ENCODE measurements at regions not wholly inside any gene's neighbourhood (a gene's known extent, or its start where the extent isn't known, plus 50 kb on each side); places are given as distances from the start of the nearest gene placed in this dataset.

DNA sequence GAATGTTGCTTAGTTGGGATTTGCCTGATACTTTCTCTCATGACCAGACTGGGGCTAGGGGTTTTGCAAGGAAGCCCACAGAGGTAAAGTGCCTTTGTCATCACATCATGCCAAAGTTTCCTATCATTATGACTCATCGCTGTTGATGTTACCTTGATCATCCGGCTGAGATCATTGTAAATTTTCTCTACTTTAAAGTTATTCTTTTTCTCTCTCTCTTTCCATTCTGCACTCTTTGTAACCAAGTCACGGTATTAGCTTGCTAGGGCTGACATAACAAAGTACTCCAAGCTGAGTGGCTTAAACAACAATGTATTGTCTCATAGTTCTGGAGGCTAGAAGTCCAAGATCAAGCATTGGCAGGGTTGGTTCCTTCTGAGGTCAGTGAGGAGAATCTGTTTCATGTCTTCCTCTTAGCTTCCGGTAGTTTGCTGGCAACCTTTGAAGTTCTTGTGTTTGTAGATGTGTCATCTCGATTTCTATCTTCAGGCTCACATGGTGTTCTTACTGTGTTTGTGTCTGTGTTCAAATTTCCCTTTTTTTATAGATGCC is 113.0 kb downstream of the DTHD1 start:
- no peak for DNase-seq (ENCODE audit: extremely low read depth in 1 of 2, low read depth in 1 of 2)

DNA sequence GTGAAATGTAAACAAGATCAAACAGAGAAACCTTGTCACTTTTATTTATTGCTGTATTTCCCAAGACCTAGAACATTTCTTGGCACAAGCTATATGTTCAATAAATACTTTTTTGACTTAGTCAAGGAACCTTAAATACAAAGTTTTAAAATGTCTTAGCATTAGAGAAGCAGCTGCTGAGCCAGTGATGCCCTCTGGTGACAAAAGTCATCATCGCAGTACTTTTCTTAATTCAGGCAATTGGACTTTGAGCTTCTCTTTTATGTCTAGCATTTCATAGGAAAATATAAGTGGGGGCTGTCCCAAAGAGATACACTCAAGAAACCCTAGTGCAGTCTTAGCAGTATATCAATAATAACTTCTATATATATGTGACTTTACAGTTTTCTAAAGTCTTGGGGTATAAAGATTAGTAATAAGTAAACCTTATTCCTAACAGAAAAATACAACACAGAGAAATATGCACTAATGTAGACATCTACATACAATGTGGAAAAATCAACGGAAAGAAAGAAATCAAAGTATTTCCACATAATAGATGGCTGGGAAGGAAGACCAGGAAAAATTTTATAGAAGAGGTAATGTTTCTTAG is 118.4 kb downstream of the DTHD1 start:
- DNase-seq (ENCODE audit: extremely low read depth in 1 of 2, low read depth in 1 of 2) = peak in 1 of 2 donors; percentile 16

DNA sequence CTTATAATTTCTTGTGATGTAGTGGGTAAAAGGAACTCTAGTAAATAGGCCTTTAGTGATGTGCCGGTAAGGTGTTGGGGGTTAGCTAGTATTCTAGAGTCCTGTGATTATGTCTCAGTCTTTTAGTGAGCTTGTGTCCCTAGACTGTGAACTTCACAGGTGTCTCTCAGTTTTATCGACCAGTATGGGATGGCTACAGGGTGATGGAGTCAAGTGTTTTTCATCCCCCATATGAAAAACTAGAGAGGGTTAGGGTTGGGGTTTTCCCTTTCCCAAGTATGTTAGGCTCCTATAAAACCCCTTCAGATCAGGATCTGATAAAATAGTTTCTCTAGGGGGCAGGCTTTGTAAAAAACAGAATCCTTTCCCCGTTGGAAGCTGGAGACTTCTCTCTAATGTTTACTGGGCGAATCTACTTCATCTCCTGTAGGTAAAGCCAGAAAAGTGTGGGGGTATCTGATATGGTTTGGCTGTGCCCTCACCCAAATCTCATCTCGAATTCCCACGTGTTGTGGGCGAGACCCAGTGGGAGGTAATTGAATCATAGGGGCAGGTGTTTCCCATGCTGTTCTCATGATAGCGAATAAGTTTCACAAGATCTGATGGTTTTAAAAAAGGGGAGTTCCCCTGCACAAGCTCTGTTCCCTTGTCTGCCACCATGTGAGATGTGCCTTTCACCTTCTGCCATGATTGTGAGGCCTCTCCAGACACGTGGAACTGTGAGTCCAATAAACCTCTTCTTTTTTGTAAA is 120.8 kb downstream of the DTHD1 start:
- DNase-seq (ENCODE audit: extremely low read depth in 1 of 2, low read depth in 1 of 2) = no peak

DNA sequence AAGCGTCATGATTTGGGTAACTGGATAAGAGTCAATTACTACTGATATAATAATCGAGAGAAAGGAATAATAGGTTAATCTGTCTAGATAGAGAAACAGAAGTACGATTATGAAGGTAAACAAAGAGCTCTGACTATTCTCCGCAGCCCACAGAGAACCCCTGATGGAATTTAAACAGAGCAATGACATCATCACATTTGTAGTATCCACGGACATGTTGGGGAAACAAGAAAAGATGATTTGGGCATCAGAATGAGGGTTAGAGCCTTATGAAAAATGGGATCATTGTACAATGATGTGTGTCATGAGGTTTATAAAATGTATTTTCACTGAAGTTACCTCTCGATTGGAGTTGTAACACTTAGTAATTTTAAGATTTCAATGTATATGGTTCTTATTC is 129.9 kb downstream of the DTHD1 start:
- no peak for DNase-seq (ENCODE audit: extremely low read depth in 1 of 2, low read depth in 1 of 2)

DNA sequence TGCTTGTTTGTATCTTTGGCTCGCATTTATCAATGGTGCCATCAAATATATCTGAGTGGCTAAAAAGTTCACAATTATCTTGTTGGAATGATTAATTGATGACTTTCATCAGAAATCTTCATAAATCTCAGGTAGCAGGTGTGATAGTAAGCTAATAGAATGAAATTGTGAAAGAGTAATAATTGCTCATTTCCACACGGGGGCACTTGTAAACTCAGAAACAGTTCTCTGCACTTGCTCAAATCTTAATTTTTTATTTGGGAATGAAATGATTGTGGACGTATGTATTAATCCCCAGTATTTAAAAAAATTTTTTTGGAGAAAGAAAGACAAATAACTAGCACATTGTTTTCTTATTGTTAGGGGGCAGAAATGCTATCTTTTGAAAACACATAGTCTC is 132.8 kb downstream of the DTHD1 start:
- no peak for DNase-seq (ENCODE audit: extremely low read depth in 1 of 2, low read depth in 1 of 2)

DNA sequence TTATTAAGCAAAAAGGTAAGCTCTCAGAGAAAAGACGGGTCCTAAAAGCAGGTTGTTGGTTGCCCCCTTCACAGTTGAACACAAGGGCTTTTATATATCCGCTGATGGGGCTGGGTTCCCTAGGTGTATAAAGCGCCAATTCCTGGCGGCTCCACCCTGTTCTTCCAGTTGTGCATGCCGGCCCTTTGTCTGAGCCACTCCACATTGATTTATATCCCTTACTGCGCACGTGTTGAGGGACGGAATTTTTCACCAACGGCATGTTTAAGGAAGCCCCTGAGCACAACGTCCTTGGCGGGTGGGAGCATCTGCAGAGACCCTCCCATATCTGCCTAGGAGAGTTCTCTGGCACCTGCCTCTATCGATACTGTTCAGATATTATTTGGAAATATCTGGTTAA is 135.7 kb downstream of the DTHD1 start:
- no peak for DNase-seq (ENCODE audit: extremely low read depth in 1 of 2, low read depth in 1 of 2)

DNA sequence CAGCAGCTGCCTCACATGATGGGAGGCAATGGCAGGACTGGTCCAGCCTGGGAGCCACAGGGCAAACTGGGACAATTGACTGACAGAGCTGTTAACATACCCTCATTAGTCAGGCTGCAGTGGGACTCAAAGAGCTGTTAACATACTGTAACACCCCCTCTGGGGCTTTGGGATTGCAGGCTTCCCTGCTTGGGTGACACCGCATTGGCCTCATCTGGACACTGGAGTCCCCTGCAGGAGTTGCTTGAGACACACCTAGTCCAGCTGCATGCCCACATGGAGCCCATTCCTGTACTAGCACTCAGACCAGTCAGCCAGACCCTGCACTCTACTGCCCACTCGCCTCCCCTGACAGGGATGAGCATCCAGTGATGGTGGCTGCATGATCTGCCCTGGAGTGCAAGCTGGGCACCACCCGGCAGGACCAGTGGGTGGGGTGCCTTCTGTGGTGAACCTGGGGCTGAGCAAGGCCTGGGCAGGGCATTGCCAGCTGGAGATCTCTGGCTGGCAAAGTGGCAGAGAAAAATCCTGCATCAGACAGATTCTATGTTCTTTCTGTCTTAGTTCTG is 138.8 kb downstream of the DTHD1 start:
- DNase-seq (ENCODE audit: extremely low read depth in 1 of 2, low read depth in 1 of 2) = no peak

DNA sequence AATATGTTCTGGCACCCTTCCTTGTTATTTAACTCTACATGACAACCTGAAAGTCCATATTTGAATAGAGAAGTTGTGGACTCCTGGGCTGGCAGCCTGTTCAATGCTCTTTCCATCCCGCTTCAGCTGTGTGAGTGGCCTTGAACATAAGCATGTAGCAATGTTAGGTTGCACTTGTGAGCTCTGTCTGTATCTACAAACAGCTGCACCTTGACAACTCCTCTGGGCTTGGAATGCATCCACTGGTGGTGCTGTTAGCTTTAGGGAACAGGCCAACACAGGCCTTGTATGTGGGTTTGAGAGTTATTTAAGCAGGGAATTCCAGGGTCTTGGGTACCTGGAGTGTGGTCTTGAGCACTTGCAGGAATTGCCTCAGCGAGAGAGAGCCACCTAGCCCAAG is 141.2 kb downstream of the DTHD1 start:
- DNase-seq (ENCODE audit: extremely low read depth in 1 of 2, low read depth in 1 of 2) = no peak

DNA sequence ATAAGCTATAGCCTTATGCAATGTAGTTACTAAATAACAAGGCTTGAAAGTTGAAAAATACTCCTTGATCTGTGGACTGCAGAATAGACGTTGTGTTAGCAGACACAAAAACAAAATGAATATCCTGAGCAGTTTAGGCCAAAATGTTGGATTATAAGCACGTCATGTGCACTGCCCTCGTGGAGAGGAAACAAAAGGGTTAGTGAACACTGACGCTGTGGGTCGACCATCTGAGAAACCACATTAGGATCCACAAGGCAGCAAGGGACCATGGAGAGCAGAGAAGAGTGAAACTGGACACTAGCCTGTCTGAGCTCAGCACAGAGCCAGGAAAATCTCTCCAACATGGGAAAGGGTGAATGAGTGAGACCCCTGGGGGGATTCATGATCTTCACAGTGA is 145.3 kb downstream of the DTHD1 start:
- no peak for DNase-seq (ENCODE audit: extremely low read depth in 1 of 2, low read depth in 1 of 2)

DNA sequence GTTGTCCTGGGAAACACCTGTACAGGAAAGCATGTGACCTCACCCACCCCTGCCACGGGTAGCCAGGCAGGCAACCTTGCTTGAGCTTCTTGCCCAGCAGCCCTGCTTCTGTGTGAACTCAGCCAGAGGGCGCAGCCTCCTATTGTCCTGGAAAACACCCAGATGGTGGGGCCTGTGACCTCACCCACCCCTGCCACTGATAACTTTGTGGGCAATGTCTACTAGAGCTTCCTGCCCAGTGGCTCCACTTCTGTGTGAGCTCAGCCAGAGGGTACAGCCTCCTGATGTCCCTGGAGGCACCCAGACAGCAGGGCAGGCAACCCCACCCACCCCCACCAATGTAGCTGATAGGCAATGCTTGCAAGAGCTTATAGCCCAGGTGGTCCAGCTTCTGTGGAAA is 146.3 kb downstream of the DTHD1 start:
- no peak for DNase-seq (ENCODE audit: extremely low read depth in 1 of 2, low read depth in 1 of 2)

DNA sequence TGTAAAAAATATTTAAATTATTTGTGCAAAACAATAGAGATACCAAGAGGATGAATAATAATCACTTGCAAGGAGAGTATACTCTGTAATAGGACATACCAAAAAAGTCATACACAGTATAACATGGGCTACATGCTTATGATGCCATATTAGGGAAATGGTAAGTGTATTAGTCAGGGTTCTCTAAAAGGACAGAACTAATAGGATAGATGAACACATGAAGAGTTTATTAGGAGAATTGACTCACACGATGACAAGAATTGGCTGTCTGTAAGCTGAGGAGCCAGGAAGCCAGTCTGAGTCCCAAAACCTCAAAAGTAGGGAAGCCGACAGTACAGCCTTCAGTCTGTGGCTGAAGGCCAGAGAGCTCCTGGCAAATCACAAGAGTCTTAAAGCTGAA is 151.2 kb downstream of the DTHD1 start:
- no peak for DNase-seq (ENCODE audit: extremely low read depth in 1 of 2, low read depth in 1 of 2)

DNA sequence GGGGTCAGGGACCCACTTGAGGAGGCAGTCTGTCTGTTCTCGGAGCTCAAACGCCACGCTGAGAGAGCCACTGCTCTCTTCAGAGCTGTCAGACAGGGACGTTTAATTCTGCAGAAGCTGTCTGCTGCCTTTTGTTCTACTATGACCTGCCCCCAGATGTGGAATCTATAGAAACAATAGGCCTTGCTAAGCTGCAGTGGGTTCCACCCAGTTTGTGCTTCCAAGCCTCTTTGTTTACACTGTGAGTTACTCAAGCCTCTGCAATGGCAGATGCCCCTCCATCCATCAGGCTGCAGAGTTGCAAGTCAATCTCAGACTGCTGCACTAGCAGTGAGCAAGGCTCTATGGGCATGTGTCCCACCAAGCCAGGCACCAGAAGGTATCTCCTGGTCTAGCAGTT is 158.1 kb downstream of the DTHD1 start:
- DNase-seq (ENCODE audit: extremely low read depth in 1 of 2, low read depth in 1 of 2) = no peak

DNA sequence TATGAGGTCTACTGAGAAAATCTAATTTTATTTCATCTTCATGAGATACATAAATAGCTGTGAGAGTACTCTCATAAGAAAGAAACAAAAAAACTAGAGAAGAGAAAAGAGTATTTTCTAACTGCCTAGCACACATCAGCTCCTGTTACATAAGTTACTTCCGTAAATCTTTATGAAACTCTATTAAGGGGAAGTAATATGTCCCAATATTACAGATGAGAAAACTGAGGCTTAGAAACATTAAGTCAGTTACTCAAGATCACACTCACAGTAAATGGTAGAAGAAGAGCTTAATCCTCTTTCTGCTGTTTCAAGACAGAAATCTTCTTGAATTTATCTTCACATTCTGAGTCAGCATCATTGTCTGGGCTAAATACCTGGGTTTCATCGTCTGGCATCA is 164.1 kb downstream of the DTHD1 start:
- DNase-seq (ENCODE audit: extremely low read depth in 1 of 2, low read depth in 1 of 2) = no peak

DNA sequence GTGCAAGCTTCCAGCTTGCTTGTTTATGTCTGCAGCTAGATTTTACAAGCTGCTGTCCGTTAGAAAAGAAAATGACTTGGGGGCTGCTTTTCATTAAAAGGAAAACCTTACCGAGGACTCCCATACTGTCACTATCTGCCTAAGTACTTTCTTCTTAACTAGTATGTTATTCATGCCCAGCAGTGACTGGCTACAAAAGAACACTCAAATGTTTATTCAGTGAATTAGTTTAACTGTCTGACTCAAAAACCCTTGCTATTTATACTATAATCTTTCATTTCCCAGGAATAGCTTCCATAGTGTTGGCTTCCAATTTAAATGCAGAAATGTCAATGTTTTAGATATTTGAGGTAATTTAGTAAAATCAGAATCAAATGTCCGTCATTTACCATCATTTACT is 164.9 kb downstream of the DTHD1 start:
- no peak for DNase-seq (ENCODE audit: extremely low read depth in 1 of 2, low read depth in 1 of 2)

DNA sequence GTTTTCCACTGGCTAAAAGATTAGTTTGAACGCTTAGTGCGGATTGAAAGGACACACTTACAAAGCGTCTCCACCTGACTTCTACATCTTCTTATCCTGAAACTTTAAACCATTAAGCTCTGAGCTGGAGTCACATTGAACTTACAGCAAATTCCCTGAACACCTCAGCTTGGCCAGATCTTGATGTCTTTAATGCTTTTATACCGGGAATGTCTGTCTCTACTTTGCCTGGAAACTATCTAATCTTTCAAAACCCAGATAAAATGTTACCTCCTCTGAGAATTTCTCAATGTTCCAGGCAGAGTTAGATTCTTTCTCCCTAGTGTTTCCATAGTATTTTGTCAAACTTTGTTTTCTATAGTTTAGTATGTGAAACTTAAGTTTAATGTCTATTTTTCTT is 179.9 kb downstream of the DTHD1 start:
- DNase-seq (ENCODE audit: extremely low read depth in 1 of 2, low read depth in 1 of 2) = no peak

DNA sequence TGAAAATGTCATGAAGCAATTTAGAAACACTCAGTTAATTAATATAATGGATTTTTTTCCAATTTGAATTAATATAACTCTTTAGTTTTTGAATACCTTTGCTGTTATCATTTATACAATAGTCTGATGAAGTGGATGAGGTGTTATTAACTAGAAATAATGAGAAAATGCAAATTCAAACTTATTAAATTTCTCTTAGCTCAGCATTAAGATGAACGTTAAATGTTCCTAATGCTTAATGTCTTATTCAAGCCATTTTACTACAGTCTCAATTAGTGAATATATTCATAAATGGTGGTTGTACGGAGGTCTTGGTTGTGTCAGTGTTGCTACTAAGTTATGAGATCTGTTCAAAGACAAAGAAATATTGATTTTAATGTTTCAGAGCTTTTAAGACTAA is 186.3 kb downstream of the DTHD1 start:
- DNase-seq (ENCODE audit: extremely low read depth in 1 of 2, low read depth in 1 of 2) = no peak

DNA sequence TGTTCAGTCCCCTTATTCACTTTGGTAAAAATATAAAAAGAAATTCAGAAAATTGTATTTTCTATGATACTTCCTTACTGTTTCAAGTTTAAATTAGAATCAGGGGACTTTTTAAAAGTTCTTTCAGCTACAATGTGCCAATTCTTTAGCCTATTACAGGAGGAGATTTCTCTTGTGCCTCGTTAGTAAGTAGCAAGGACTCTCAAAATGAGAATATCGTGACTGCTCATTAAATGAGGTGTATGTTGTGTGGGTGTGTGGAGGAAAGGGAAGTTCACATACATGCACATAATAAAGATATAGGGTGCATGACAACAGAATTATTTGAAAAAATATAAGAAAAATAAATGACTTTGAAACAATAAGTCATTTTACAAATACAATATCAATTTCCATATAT is 190.5 kb downstream of the DTHD1 start:
- no peak for DNase-seq (ENCODE audit: extremely low read depth in 1 of 2, low read depth in 1 of 2)

DNA sequence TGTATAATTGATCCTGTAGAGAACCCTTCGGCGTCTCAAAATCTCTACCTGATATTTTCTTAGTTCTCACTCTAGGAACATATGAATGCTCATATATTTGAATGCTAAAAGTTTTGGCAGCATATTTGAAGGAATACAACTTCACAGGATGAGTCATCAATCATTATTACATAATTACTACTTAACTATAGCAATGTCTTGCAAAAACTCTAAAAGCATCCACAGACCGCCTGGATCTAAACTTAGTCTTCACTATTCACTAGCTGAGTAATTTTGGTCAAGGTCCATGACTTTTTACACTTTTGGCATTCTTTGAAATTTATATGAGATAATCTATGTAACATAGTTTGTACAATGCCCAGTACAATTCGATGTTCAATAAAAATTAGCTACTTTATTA is 194.7 kb downstream of the DTHD1 start:
- DNase-seq (ENCODE audit: extremely low read depth in 1 of 2, low read depth in 1 of 2) = no peak

DNA sequence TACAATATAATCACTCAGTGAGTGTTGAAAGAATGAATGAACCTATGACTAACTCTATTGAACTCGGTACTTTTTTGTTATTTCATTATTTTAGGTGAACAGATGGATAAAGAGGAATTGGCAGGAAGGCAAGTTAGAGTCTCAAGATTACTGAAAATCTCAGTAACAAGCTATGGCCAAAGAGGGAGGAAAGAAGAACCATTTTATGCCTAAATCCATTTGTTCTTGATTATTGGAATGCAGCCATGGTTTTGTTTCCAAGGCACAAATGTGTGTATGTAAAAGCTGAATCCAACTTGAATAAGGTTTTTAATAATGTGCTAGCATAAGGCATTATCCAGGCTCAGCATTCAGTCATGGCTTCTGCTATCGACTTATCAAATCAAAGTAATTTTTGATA is 196.4 kb downstream of the DTHD1 start:
- no peak for DNase-seq (ENCODE audit: extremely low read depth in 1 of 2, low read depth in 1 of 2)

DNA sequence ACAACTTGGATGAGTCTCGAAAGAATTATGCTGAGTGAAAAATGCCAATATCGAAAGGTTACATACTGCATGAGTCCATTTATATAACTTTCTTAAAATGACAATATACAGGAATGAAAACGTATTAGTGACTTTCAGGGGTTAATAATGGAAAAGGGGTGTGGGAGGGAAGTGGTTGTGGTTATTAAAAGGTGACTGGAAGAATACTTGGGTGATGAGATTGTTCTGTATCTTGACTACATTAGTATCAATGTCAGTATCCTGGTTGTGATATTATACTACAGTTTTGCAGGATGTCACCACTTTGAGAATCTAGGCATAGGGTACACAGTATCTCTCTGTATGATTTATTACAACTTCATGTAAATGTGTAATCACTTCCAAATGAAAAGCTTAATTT is 204.5 kb downstream of the DTHD1 start:
- no peak for DNase-seq (ENCODE audit: extremely low read depth in 1 of 2, low read depth in 1 of 2)

DNA sequence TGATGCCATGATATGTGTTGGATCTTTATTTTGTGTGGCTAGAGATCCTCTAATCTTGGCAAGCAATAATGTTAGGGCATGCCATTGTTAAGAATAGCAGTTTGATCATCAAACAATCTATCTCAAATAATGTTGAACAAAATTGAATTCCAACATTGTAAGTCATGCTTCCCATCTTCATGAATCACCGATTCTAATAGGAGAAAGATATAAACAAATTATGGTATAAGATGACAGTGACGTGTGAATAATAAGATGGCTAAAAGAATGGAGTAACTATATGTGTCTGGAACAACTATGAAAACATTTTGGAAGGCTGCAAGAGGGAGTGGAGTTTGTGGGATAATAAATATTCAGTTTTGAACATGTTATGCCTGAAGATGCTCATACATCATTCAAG is 208.4 kb downstream of the DTHD1 start:
- no peak for DNase-seq (ENCODE audit: extremely low read depth in 1 of 2, low read depth in 1 of 2)

DNA sequence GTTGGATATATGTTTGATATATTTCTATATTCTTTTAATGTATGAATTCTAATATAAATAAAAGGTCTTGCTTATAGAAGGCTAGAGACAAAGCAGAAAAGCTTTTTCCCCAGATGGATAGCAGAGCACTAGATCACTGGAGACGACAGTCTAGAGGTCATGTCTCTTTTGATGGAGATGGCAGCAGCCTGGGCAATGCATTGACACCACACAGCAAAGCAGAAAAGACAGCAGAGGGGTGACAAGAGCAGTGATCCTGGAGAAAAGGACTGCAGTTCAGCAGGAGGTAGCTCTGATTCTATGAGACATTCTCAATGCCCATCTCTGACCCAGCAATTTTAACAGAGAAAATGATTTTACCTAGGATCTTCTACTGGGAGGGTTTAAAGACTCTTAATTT is 210.6 kb downstream of the DTHD1 start:
- DNase-seq (ENCODE audit: extremely low read depth in 1 of 2, low read depth in 1 of 2) = no peak

Measured in activated CD8-positive, alpha-beta memory T cell treated with anti-CD3 and anti-CD28 coated beads for 1 hour (primary cell).